A549 (cell line): ENCODE measurements at regions not wholly inside any gene's neighbourhood (a gene's known extent, or its start where the extent isn't known, plus 50 kb on each side); places are given as distances from the start of the nearest gene placed in this dataset.

ENCODE experiments used
- ATAC-seq, 2 experiments: fragments of 200-7000 bp in 1 of 2; fragments of >200 bp in 1 of 2; cut with Nextera tagmentation in 1 of 2; cut with Tn5 transposase in 1 of 2; 3 replicates each; pipeline versions ENCODE4 v1.8.0 to v1.9.1; 2018 to 2020; ENCODE audit warnings: mild to moderate bottlenecking in 1 of 2, moderate library complexity in 1 of 2
- CTCF ChIA-PET: fragments of 300-600 bp; sonication (Branson Sonifier 250); formaldehyde crosslinking; extraction: SDS; loops from one replicate; lab custom pipeline; 2021; ENCODE audit warnings: antibody characterized with exemption, inconsistent platforms; lab: Yijun Ruan, JAX
- POLR2A ChIA-PET: fragments of 350-600 bp; formaldehyde crosslinking; extraction: SDS; loops from one replicate; lab custom pipeline; 2021; ENCODE audit warnings: antibody characterized with exemption, inconsistent platforms; lab: Yijun Ruan, JAX
- DNase-seq, 2 experiments: peaks; one replicate each; pipeline versions ENCODE4 v3.0.0 to v3.0.0-alpha.2; 2011 to 2016; ENCODE audit warnings: low read depth in 1 of 2, low spot score in 1 of 2
- FAIRE-seq: peaks from 2 replicates; lab custom pipeline; 2011; peaks lifted over from hg19 to GRCh38; lab: Jason Lieb, UNC
- H3K27ac ChIP-seq, 2 experiments: fragments of >200 bp; sonication (Bioruptor Twin); formaldehyde crosslinking; 3 replicates each; pipeline ENCODE4 v1.5.1; 2016 to 2017
- H3K4me1 ChIP-seq: fragments of >200 bp; sonication (Bioruptor Twin); formaldehyde crosslinking; 3 replicates; pipeline ENCODE4 v1.6.1; 2016
- H3K4me2 ChIP-seq: fragments of >200 bp; sonication (Bioruptor Twin); formaldehyde crosslinking; 3 replicates; pipeline ENCODE4 v1.6.1; 2016
- H3K4me3 ChIP-seq: fragments of >200 bp; sonication (Bioruptor Twin); formaldehyde crosslinking; 3 replicates; pipeline ENCODE4 v1.5.1; 2016
- H3K9me3 ChIP-seq: fragments of >200 bp; sonication (Bioruptor Twin); formaldehyde crosslinking; 3 replicates; pipeline ENCODE4 v1.6.1; 2016
- ATOH8 ChIP-seq: fragments of 250-450 bp; sonication (Bioruptor Pico); IDR thresholded peaks from 2 replicates; pipeline ENCODE4 v1.5.0; 2020; ENCODE audit warnings: low read depth, mild to moderate bottlenecking, moderate library complexity
- BCL3 ChIP-seq: fragments of >200 bp; sonication (Bioruptor Twin); formaldehyde crosslinking; IDR thresholded peaks from 3 replicates; pipeline ENCODE4 v1.6.1; 2016
- BHLHE40 ChIP-seq: IDR thresholded peaks from 2 replicates; pipeline ENCODE4 v1.6.1; 2012; ENCODE audit warnings: low read depth, low read length, inconsistent platforms
- CHD4 ChIP-seq: fragments of 200-600 bp; sonication (generic); IDR thresholded peaks from 2 replicates; pipeline ENCODE4 v1.6.1; 2016; ENCODE audit warnings: antibody characterized with exemption, mild to moderate bottlenecking, borderline replicate concordance
- EP300 ChIP-seq, 2 experiments: fragments of >200 bp; sonication (Bioruptor Twin); formaldehyde crosslinking; IDR thresholded peaks; 2 replicates in 1 of 2; 3 replicates in 1 of 2; pipeline ENCODE4 v1.6.1; 2016 to 2017
- FOSL2 ChIP-seq, 2 experiments: fragments of 450-650 bp in 1 of 2; fragments of >200 bp in 1 of 2; sonication (Bioruptor Twin) in 1 of 2; formaldehyde crosslinking; IDR thresholded peaks; 2 replicates each; pipeline versions ENCODE4 v1.5.0 to v1.6.1; 2016 to 2020; ENCODE audit warnings: mild to moderate bottlenecking in 1 of 2, moderate library complexity in 1 of 2
- HES2 ChIP-seq: fragments of >200 bp; sonication (Bioruptor Twin); formaldehyde crosslinking; IDR thresholded peaks from 2 replicates; pipeline ENCODE4 v1.6.1; 2016
- HOXA7 ChIP-seq: fragments of 250-450 bp; sonication (Bioruptor Pico); IDR thresholded peaks from 2 replicates; pipeline ENCODE4 v1.5.0; 2020; ENCODE audit warnings: mild to moderate bottlenecking, moderate library complexity
- HOXB5 ChIP-seq: fragments of 250-450 bp; sonication (Bioruptor Pico); IDR thresholded peaks from 2 replicates; pipeline ENCODE4 v1.5.0; 2020; ENCODE audit warnings: mild to moderate bottlenecking, moderate library complexity
- JUN ChIP-seq, 2 experiments: fragments of >200 bp; sonication (Bioruptor Twin); formaldehyde crosslinking; IDR thresholded peaks; 2 replicates in 1 of 2; 3 replicates in 1 of 2; pipeline ENCODE4 v1.6.1; 2016 to 2017
- JUNB ChIP-seq: fragments of >200 bp; sonication (Bioruptor Twin); formaldehyde crosslinking; IDR thresholded peaks from 2 replicates; pipeline ENCODE4 v1.6.1; 2016
- MAZ ChIP-seq: fragments of 150-350 bp; IDR thresholded peaks from 2 replicates; pipeline ENCODE4 v1.6.1; 2014; ENCODE audit warnings: antibody characterized with exemption, low read depth, low read length, borderline replicate concordance
- MYC ChIP-seq: IDR thresholded peaks from 2 replicates; pipeline ENCODE4 v1.6.1; 2012; ENCODE audit warnings: mild to moderate bottlenecking, inconsistent platforms, low read length, improper control_type of control experiment, borderline replicate concordance
- NFE2L2 ChIP-seq: fragments of 150-350 bp; conservative IDR thresholded peaks from 2 replicates; pipeline ENCODE4 v1.6.1; 2014; ENCODE audit warnings: low read length
- NPAS2 ChIP-seq: fragments of 250-450 bp; sonication (Bioruptor Pico); IDR thresholded peaks from 2 replicates; pipeline ENCODE4 v1.8.0; 2022; ENCODE audit warnings: mild to moderate bottlenecking, moderate library complexity, borderline replicate concordance
- NR3C1 ChIP-seq: fragments of >200 bp; sonication (Bioruptor Twin); formaldehyde crosslinking; IDR thresholded peaks from 3 replicates; pipeline ENCODE4 v1.6.1; 2017
- PHF8 ChIP-seq: fragments of 200-600 bp; sonication (generic); IDR thresholded peaks from 2 replicates; pipeline ENCODE4 v1.6.1; 2016; ENCODE audit warnings: low read depth, mild to moderate bottlenecking, antibody characterized with exemption, moderate library complexity, borderline replicate concordance
- POLR2AphosphoS2 ChIP-seq: conservative IDR thresholded peaks from 2 replicates; pipeline ENCODE4 v1.6.1; 2012; ENCODE audit warnings: low read length, improper control_type of control experiment, inconsistent platforms
- RAD21 ChIP-seq, 2 experiments: fragments of >200 bp in 1 of 2; sonication (Bioruptor Twin) in 1 of 2; formaldehyde crosslinking in 1 of 2; IDR thresholded peaks in 1 of 2; conservative IDR thresholded peaks in 1 of 2; 2 replicates in 1 of 2; 3 replicates in 1 of 2; pipeline ENCODE4 v1.6.1; 2012 to 2018; ENCODE audit warnings: inconsistent platforms in 1 of 2
- RARB ChIP-seq: fragments of 250-450 bp; sonication (Bioruptor Pico); IDR thresholded peaks from 2 replicates; pipeline ENCODE4 v1.8.0; 2021; ENCODE audit warnings: mild to moderate bottlenecking, moderate library complexity
- RCOR1 ChIP-seq: fragments of 150-350 bp; IDR thresholded peaks from 2 replicates; pipeline ENCODE4 v1.6.1; 2014; ENCODE audit warnings: antibody characterized with exemption, low read length, low read depth
- RFX5 ChIP-seq: fragments of 450-650 bp; IDR thresholded peaks from 2 replicates; pipeline ENCODE4 v1.7.1; 2014; ENCODE audit warnings: antibody characterized with exemption, mild to moderate bottlenecking, moderate library complexity
- TP53 ChIP-seq: fragments of 250-450 bp; sonication (Bioruptor Pico); IDR thresholded peaks from 2 replicates; pipeline ENCODE4 v1.5.0; 2021; ENCODE audit warnings: mild to moderate bottlenecking, moderate library complexity
- WGBS: methylation state at CpG from one replicate; pipeline ENCODE4 v1.1.6; 2017; ENCODE audit errors: missing lambda C conversion rate; 5-methylcytosine and 5-hydroxymethylcytosine counted together
- TF ChIP-seq, protein P1 (sequence below): fragments of 450-650 bp; IDR thresholded peaks from 2 replicates; pipeline ENCODE4 v1.6.1; 2014; ENCODE audit warnings: antibody characterized with exemption
- TF ChIP-seq, protein P2 (sequence below): IDR thresholded peaks from 2 replicates; pipeline ENCODE4 v1.6.1; 2012
- TF ChIP-seq, protein P3 (sequence below): IDR thresholded peaks from 2 replicates; pipeline ENCODE4 v1.6.1; 2012; ENCODE audit warnings: low read depth, borderline replicate concordance
- TF ChIP-seq, protein P4 (sequence below): fragments of 150-350 bp; IDR thresholded peaks from 2 replicates; pipeline ENCODE4 v1.6.1; 2014; ENCODE audit warnings: low read depth, mild to moderate bottlenecking, low read length

DNA sequence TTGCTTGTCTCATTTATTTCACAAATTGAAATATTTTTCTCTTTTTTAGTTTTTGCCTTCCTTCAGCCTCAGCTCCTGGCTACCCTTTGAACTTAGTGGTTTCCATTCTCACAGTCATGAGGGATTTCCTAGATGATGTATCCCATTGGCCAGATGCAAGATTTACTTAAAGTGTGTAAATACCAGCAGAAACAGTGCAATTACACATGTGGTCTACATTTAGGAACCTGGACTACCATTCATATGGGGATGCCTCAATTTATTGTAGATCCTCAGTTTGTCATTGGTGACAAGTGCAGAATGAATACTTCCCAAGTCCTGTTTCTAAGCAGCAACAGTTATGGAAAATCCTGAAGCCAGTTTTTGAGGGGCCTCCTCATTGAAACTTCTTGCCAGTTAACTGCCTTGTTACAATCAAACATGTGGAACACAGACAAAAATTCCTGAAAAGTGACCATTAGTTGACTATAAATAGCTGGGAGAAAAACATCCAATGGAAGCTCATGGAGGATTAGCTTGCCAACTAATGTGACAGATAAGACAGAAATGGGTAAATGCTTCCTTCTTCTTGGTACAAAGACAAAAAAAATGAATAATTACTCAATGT lies 113.6 kb upstream of the FER start:
- FAIRE-seq (no peak), DNase-seq (no peak), ATAC-seq (no peak)
- CTCF ChIA-PET = interaction anchor here (1.2 to 1.4 kb wide), 4 partner anchors 8 to 16 kb away, joined by 3 to 5 read pairs (median 3); no protein-coding TSS in a partner anchor
- POLR2A ChIA-PET = no interaction called here
- Histone ChIP-seq H3K27ac (no peak overlapping the region), H3K9me3 (no peaks in the 10 kb centered on the region), H3K4me1 (no peaks in the 10 kb centered on the region), H3K4me2 (no peak overlapping the region), H3K4me3 (no peak overlapping the region)
- no peak for TF ChIP-seq MAZ
- TF ChIP-seq NFE2L2 = no peak
- no peak for TF ChIP-seq NR3C1
- no peak for TF ChIP-seq RARB (CRISPR knock-in tag)
- TF ChIP-seq PHF8 = no peak
- TF ChIP-seq JUN (IDR thresholded peaks at IDR 0.05) = no peak
- no peak for TF ChIP-seq NPAS2 (CRISPR knock-in tag)
- TF ChIP-seq, protein P1, sequence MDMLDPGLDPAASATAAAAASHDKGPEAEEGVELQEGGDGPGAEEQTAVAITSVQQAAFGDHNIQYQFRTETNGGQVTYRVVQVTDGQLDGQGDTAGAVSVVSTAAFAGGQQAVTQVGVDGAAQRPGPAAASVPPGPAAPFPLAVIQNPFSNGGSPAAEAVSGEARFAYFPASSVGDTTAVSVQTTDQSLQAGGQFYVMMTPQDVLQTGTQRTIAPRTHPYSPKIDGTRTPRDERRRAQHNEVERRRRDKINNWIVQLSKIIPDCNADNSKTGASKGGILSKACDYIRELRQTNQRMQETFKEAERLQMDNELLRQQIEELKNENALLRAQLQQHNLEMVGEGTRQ = no peak
- no peak for TF ChIP-seq HES2
- TF ChIP-seq JUNB = no peak
- TF ChIP-seq RFX5 = no peak
- no peak for TF ChIP-seq RAD21 (conservative IDR thresholded peaks at IDR 0.05 in 1 of 2, IDR thresholded peaks at IDR 0.05 in 1 of 2)
- no peak for TF ChIP-seq HOXB5 (CRISPR knock-in tag)
- TF ChIP-seq, protein P2, sequence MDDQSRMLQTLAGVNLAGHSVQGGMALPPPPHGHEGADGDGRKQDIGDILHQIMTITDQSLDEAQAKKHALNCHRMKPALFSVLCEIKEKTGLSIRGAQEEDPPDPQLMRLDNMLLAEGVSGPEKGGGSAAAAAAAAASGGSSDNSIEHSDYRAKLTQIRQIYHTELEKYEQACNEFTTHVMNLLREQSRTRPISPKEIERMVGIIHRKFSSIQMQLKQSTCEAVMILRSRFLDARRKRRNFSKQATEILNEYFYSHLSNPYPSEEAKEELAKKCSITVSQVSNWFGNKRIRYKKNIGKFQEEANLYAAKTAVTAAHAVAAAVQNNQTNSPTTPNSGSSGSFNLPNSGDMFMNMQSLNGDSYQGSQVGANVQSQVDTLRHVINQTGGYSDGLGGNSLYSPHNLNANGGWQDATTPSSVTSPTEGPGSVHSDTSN = no peak
- TF ChIP-seq CHD4 = no peak
- no peak for TF ChIP-seq POLR2AphosphoS2
- TF ChIP-seq, protein P3, sequence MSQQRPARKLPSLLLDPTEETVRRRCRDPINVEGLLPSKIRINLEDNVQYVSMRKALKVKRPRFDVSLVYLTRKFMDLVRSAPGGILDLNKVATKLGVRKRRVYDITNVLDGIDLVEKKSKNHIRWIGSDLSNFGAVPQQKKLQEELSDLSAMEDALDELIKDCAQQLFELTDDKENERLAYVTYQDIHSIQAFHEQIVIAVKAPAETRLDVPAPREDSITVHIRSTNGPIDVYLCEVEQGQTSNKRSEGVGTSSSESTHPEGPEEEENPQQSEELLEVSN = no peak

GRCh38 chr5:108629779-108630528 lies 117.7 kb upstream of the FER start:
- no peaks in the 10 kb centered on the region for H3K4me1 ChIP-seq
- CTCF ChIA-PET = interaction anchor here (2.0 kb wide), 1 partner anchor 12 kb away, joined by 9 read pairs; no protein-coding TSS in a partner anchor
- 67% methylated on average over 2 of the region's 2 CpGs for WGBS
- FAIRE-seq = no peak
- TF ChIP-seq JUN (IDR thresholded peaks at IDR 0.05) = no peak
- TF ChIP-seq MYC = no peak
- no peak for TF ChIP-seq BCL3
- TF ChIP-seq, protein P4, sequence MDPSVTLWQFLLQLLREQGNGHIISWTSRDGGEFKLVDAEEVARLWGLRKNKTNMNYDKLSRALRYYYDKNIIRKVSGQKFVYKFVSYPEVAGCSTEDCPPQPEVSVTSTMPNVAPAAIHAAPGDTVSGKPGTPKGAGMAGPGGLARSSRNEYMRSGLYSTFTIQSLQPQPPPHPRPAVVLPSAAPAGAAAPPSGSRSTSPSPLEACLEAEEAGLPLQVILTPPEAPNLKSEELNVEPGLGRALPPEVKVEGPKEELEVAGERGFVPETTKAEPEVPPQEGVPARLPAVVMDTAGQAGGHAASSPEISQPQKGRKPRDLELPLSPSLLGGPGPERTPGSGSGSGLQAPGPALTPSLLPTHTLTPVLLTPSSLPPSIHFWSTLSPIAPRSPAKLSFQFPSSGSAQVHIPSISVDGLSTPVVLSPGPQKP = no peak
- TF ChIP-seq NFE2L2 = no peak
- TF ChIP-seq EP300 (IDR thresholded peaks at IDR 0.05) = no peak
- TF ChIP-seq TP53 = no peak
- TF ChIP-seq RCOR1 = no peak
- TF ChIP-seq HOXA7 (CRISPR knock-in tag) = no peak
- TF ChIP-seq ATOH8 (CRISPR knock-in tag) = no peak
- no peak for TF ChIP-seq BHLHE40
- TF ChIP-seq FOSL2 (IDR thresholded peaks at IDR 0.05) = no peak
- no peak for TF ChIP-seq FOSL2 (CRISPR knock-in tag; IDR thresholded peaks at IDR 0.05)
- POLR2A ChIA-PET = no interaction called here
- no peak for ATAC-seq
- H3K4me2 ChIP-seq = no peak overlapping the region
- H3K9me3 ChIP-seq = no peaks in the 10 kb centered on the region
- no peak overlapping the region for H3K27ac ChIP-seq
- H3K4me3 ChIP-seq = no peak overlapping the region
- no peak for DNase-seq
